C4-2B (cell line): ENCODE measurements at regions not wholly inside any gene's neighbourhood (a gene's known extent, or its start where the extent isn't known, plus 50 kb on each side); places are given as distances from the start of the nearest gene placed in this dataset.
"Not testable (repeated sequence)": the region's sequence is repeated elsewhere in the genome, so short reads cannot be mapped to it uniquely, and the experiment has no call there.

Experiments used
- CTCF ChIP-seq: fragments of 450-650 bp; conservative IDR thresholded peaks from 2 replicates; pipeline ENCODE4 v1.5.1; 2017; ENCODE audit warnings: mild to moderate bottlenecking
- ZFX ChIP-seq: fragments of 450-650 bp; IDR thresholded peaks from 2 replicates; pipeline ENCODE4 v1.6.1; 2017

- not testable (repeated sequence) for TF ChIP-seq ZFX, CTCF
Measured at GRCh38 chr1:149202283-149202682, 98.9 kb upstream of the NBPF9 start.
